ENCODE measurements at regions not wholly inside any gene's neighbourhood (a gene's known extent, or its start where the extent isn't known, plus 50 kb on each side); places are given as distances from the start of the nearest gene placed in this dataset.

GRCh38 chr13:76216729-76217128 lies 580.6 kb downstream of the LMO7 start:
- TF ChIP-seq CTCF (IDR thresholded peaks at IDR 0.05), result no peak
- TF ChIP-seq POLR2AphosphoS5 (IDR thresholded peaks at IDR 0.05; ENCODE audit: insufficient read depth in 1 of 2, low read depth in 1 of 2), result no peak
- no peak for TF ChIP-seq POLR2A (IDR thresholded peaks at IDR 0.05)
